ENCODE measurements at regions not wholly inside any gene's neighbourhood (a gene's known extent, or its start where the extent isn't known, plus 50 kb on each side); places are given as distances from the start of the nearest gene placed in this dataset.

DNA sequence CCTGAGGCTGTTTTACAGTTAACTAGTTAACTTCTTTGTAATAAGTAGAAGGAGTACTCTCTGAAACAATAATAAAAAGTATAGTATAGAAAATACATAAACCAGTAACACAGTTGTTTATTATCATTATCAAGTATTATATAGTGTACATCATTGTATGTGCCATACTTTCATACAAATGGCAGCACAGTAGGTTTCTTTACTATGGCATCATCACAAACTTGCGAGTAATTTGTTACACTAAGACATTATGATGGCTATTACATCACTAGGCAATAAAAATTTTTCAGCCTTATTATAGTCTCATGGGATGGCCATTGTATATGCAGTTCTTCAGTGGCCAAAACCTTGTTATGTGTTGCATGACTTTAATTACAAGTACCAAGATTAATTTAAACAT lies 1376.5 kb upstream of the ADGRL2 start:
- Mint-ChIP-seq H3K4me1 (ENCODE audit: low read depth, unreplicated experiment) (no peaks in the 10 kb centered on the region), H3K27ac (ENCODE audit: unreplicated experiment) (no peak overlapping the region), H3K4me3 (ENCODE audit: low read depth, unreplicated experiment) (no peak overlapping the region), H3K9me3 (ENCODE audit: low read depth, unreplicated experiment) (no peaks in the 10 kb centered on the region), H3K36me3 (ENCODE audit: insufficient read depth, unreplicated experiment) (no peaks in the 10 kb centered on the region), H3K27me3 (ENCODE audit: unreplicated experiment) (no peaks in the 10 kb centered on the region)
- no peak for DNase-seq
- CTCF ChIA-PET = no interaction called here
- intact Hi-C loops (cut with micrococcal nuclease; ENCODE audit: unreplicated experiment) = no loop called here
- no TSS peak for BruUV-seq (replicated peaks)
- TF ChIP-seq, protein P1, sequence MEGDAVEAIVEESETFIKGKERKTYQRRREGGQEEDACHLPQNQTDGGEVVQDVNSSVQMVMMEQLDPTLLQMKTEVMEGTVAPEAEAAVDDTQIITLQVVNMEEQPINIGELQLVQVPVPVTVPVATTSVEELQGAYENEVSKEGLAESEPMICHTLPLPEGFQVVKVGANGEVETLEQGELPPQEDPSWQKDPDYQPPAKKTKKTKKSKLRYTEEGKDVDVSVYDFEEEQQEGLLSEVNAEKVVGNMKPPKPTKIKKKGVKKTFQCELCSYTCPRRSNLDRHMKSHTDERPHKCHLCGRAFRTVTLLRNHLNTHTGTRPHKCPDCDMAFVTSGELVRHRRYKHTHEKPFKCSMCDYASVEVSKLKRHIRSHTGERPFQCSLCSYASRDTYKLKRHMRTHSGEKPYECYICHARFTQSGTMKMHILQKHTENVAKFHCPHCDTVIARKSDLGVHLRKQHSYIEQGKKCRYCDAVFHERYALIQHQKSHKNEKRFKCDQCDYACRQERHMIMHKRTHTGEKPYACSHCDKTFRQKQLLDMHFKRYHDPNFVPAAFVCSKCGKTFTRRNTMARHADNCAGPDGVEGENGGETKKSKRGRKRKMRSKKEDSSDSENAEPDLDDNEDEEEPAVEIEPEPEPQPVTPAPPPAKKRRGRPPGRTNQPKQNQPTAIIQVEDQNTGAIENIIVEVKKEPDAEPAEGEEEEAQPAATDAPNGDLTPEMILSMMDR (IDR thresholded peaks at IDR 0.05; ENCODE audit: unreplicated experiment) = no peak

DNA sequence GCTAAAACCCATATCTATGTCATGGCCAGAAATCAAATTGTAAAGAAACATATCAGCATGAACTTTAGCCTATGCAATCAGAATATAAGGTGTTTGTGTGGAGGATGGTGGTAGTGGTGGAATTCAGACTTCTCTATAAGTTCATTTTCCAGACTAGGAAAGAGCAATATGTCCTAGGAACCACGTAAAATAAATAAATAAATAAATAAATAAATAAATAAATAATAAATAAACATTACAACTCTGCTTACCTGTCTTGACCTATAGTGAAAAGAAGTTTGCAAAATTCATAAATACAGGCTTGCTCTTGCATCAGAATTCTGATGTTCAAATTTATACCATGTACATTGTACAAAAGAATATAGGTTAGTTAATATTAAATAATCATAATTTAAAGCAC lies 1382.6 kb upstream of the ADGRL2 start:
- intact Hi-C loops (cut with micrococcal nuclease; ENCODE audit: unreplicated experiment) = no loop called here
- DNase-seq = no peak
- no peak overlapping the region for H3K27ac Mint-ChIP-seq (ENCODE audit: unreplicated experiment)
- peaks cover 4% of the 10 kb centered on the region for H3K9me3 Mint-ChIP-seq (ENCODE audit: low read depth, unreplicated experiment)
- H3K4me3 Mint-ChIP-seq (ENCODE audit: low read depth, unreplicated experiment) = no peak overlapping the region
- H3K27me3 Mint-ChIP-seq (ENCODE audit: unreplicated experiment) = no peaks in the 10 kb centered on the region
- BruUV-seq (replicated peaks) = no TSS peak
- H3K4me1 Mint-ChIP-seq (ENCODE audit: low read depth, unreplicated experiment) = no peaks in the 10 kb centered on the region
- TF ChIP-seq, protein P1 (IDR thresholded peaks at IDR 0.05; ENCODE audit: unreplicated experiment) = no peak
- CTCF ChIA-PET = no interaction called here
- H3K36me3 Mint-ChIP-seq (ENCODE audit: insufficient read depth, unreplicated experiment) = no peaks in the 10 kb centered on the region

DNA sequence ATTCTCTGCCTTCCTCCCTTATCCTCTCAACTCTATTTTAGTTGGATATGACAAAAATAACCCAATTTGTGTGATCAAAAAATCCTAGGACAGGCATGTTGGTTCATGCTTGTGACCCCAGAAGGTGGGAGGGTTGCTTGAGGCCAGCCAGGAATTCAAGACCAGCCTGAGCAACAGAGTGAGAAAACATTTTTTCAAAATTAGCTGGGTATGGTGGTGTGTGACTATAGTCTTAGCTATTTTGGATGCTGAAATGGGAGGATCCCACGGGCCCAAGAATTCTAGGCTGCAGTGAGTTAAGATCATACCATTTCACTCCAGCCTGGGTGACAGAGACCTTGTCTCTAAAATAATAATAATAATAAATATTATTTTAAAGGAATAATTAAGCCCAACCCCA lies 1383.1 kb upstream of the ADGRL2 start:
- no TSS peak for BruUV-seq (replicated peaks)
- no peak overlapping the region for H3K27ac Mint-ChIP-seq (ENCODE audit: unreplicated experiment)
- CTCF ChIA-PET = no interaction called here
- no peaks in the 10 kb centered on the region for H3K36me3 Mint-ChIP-seq (ENCODE audit: insufficient read depth, unreplicated experiment)
- H3K4me1 Mint-ChIP-seq (ENCODE audit: low read depth, unreplicated experiment) = no peaks in the 10 kb centered on the region
- intact Hi-C loops (cut with micrococcal nuclease; ENCODE audit: unreplicated experiment) = no loop called here
- no peaks in the 10 kb centered on the region for H3K27me3 Mint-ChIP-seq (ENCODE audit: unreplicated experiment)
- TF ChIP-seq, protein P1 (IDR thresholded peaks at IDR 0.05; ENCODE audit: unreplicated experiment) = no peak
- DNase-seq = no peak
- no peak overlapping the region for H3K4me3 Mint-ChIP-seq (ENCODE audit: low read depth, unreplicated experiment)
- H3K9me3 Mint-ChIP-seq (ENCODE audit: low read depth, unreplicated experiment) = peaks cover 4% of the 10 kb centered on the region

DNA sequence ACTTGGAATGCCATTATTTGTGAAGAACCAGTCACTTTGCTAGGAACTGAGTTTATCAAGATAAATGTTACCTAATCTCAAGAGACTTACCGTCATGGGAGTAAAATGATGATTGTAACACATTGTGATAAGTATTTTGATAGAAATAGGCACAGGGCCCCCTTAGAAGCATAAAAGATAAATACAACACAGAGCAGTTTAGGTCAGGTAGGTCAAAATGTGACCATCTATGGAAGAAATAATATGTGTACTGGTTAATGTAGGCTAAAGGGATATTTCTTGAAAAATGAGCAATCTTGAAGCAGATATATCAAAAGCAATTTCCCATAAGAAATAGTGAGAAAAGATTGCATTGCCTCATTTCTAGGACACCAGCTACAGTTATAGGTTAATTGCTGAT lies 1386.8 kb upstream of the ADGRL2 start:
- no peak for DNase-seq
- H3K9me3 Mint-ChIP-seq (ENCODE audit: low read depth, unreplicated experiment) = peaks cover 5% of the 10 kb centered on the region
- H3K36me3 Mint-ChIP-seq (ENCODE audit: insufficient read depth, unreplicated experiment) = no peaks in the 10 kb centered on the region
- CTCF ChIA-PET = no interaction called here
- no peak overlapping the region for H3K27ac Mint-ChIP-seq (ENCODE audit: unreplicated experiment)
- H3K27me3 Mint-ChIP-seq (ENCODE audit: unreplicated experiment) = no peaks in the 10 kb centered on the region
- H3K4me1 Mint-ChIP-seq (ENCODE audit: low read depth, unreplicated experiment) = no peaks in the 10 kb centered on the region
- no TSS peak for BruUV-seq (replicated peaks)
- no peak overlapping the region for H3K4me3 Mint-ChIP-seq (ENCODE audit: low read depth, unreplicated experiment)
- intact Hi-C loops (cut with micrococcal nuclease; ENCODE audit: unreplicated experiment) = no loop called here
- TF ChIP-seq, protein P1 (IDR thresholded peaks at IDR 0.05; ENCODE audit: unreplicated experiment) = no peak

DNA sequence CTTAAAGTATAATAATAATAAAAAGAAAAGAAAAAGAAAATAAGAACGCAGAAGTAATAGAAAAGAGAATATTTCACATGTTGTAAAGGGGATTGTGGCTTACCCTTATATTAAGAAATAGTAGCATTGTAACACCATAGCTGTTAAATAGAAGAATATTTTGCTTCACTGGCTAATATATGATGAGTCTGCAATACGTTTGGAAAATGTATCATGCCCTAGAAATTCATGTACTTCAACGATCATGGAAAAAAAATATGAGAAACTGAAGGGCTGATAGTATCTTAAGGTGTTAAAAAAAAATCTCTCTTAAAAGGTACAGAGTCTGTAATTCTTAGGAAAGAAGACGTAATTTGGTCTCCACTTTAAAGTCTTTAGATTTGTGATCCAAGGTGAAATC lies 1390.5 kb upstream of the ADGRL2 start:
- CTCF ChIA-PET = no interaction called here
- no peaks in the 10 kb centered on the region for H3K36me3 Mint-ChIP-seq (ENCODE audit: insufficient read depth, unreplicated experiment)
- peaks cover 2% of the 10 kb centered on the region for H3K9me3 Mint-ChIP-seq (ENCODE audit: low read depth, unreplicated experiment)
- no peaks in the 10 kb centered on the region for H3K4me1 Mint-ChIP-seq (ENCODE audit: low read depth, unreplicated experiment)
- TF ChIP-seq, protein P1 (IDR thresholded peaks at IDR 0.05; ENCODE audit: unreplicated experiment) = no peak
- DNase-seq = no peak
- H3K27me3 Mint-ChIP-seq (ENCODE audit: unreplicated experiment) = no peaks in the 10 kb centered on the region
- intact Hi-C loops (cut with micrococcal nuclease; ENCODE audit: unreplicated experiment) = no loop called here
- no peak overlapping the region for H3K4me3 Mint-ChIP-seq (ENCODE audit: low read depth, unreplicated experiment)
- no TSS peak for BruUV-seq (replicated peaks)
- no peak overlapping the region for H3K27ac Mint-ChIP-seq (ENCODE audit: unreplicated experiment)
